Endothelial cell of hepatic sinusoid (primary cell): ENCODE measurements at regions not wholly inside any gene's neighbourhood (a gene's known extent, or its start where the extent isn't known, plus 50 kb on each side); places are given as distances from the start of the nearest gene placed in this dataset.
"Not testable (repeated sequence)": the region's sequence is repeated elsewhere in the genome, so short reads cannot be mapped to it uniquely, and the experiment has no call there.

Source experiments
- in situ Hi-C: cut with HindIII; loops from 2 replicates; pipeline ENCODE4 v1.10.0; 2017; ENCODE audit warnings: low sequenced_read_pairs

GRCh38 chr15:58355382-58355971, 76.3 kb upstream of the LIPC start:
- in situ Hi-C loops, result no loop called here

GRCh38 chr15:58355973-58356372, 75.8 kb upstream of the LIPC start:
- in situ Hi-C loops, result no loop called here

- in situ Hi-C loops, result no loop called here
These were observed 74.0 kb upstream of the LIPC start for GRCh38 chr15:58357529-58358476.

- in situ Hi-C loops, result no loop called here
These were observed 71.2 kb upstream of the LIPC start for GRCh38 chr15:58360421-58361090.

GRCh38 chr15:58361273-58361759, 70.5 kb upstream of the LIPC start:
- in situ Hi-C loops, result no loop called here

GRCh38 chr15:58362262-58362922, 69.4 kb upstream of the LIPC start:
- in situ Hi-C loops, result no loop called here

GRCh38 chr15:58363118-58363517, 68.7 kb upstream of the LIPC start:
- in situ Hi-C loops, result not testable (repeated sequence)

- in situ Hi-C loops, result not testable (repeated sequence)
These were observed 68.1 kb upstream of the LIPC start for GRCh38 chr15:58363673-58364072.

GRCh38 chr15:58365098-58365497, 66.7 kb upstream of the LIPC start:
- in situ Hi-C loops, result not testable (repeated sequence)

- in situ Hi-C loops, result no loop called here
These were observed 62.5 kb upstream of the LIPC start for GRCh38 chr15:58369261-58369701.

GRCh38 chr15:58369956-58370355, 61.8 kb upstream of the LIPC start:
- in situ Hi-C loops, result no loop called here

- in situ Hi-C loops, result no loop called here
These were observed 57.6 kb upstream of the LIPC start for GRCh38 chr15:58374147-58374546.

- in situ Hi-C loops, result no loop called here
These were observed 54.6 kb upstream of the LIPC start for GRCh38 chr15:58377193-58377592.

GRCh38 chr15:58378241-58379085, 53.3 kb upstream of the LIPC start:
- in situ Hi-C loops, result no loop called here

GRCh38 chr15:58379454-58379853, 52.3 kb upstream of the LIPC start:
- in situ Hi-C loops, result not testable (repeated sequence)

- in situ Hi-C loops, result no loop called here
These were observed 51.4 kb upstream of the LIPC start for GRCh38 chr15:58380280-58380945.

- in situ Hi-C loops, result no loop called here
These were observed 50.1 kb upstream of the LIPC start for GRCh38 chr15:58381697-58382096.
